Retinal pigment epithelial cell (primary cell): ENCODE measurements at regions not wholly inside any gene's neighbourhood (a gene's known extent, or its start where the extent isn't known, plus 50 kb on each side); places are given as distances from the start of the nearest gene placed in this dataset.

ENCODE experiments used
- DNase-seq: peaks from one replicate; pipeline ENCODE4 v3.0.0-alpha.2; 2010; ENCODE audit warnings: low read depth
- H3K4me3 ChIP-seq: 2 replicates; pipeline ENCODE4 v1.5.1; 2011; ENCODE audit warnings: mild to moderate bottlenecking, low read length, control low read depth, moderate library complexity
- CTCF ChIP-seq: conservative IDR thresholded peaks from 2 replicates; pipeline ENCODE4 v1.5.1; 2011; ENCODE audit warnings: low read depth, low read length, control low read depth, inconsistent platforms

- no peak for TF ChIP-seq CTCF
- no peak overlapping the region for H3K4me3 ChIP-seq
- DNase-seq, result no peak
Measured at GRCh38 chr3:24661175-24661584, 166.5 kb upstream of the THRB start.

GRCh38 chr3:24662449-24663345 is 168.0 kb upstream of the THRB start:
- DNase-seq, result no peak
- TF ChIP-seq CTCF, result no peak
- no peak overlapping the region for H3K4me3 ChIP-seq

DNA sequence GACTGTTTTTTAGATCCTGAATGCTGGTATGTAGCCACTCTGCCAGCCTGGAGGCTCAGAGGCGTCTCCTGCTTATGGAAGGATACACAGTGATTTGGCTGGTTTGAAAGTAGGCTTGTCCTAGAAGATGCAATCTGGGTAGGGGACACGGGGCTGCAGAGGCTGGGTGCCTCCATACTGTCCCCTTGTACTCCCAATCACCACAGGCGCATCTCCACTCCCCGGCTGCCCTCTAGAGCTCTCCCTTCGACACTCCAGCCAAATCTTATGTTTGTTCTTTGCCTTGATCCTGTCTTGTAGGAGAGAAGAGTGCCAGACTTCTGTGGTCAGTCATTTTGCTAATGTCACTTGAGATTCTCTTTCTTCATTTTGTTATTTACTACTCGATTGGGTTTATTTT is 168.8 kb upstream of the THRB start:
- no peak overlapping the region for H3K4me3 ChIP-seq
- no peak for DNase-seq
- no peak for TF ChIP-seq CTCF

- TF ChIP-seq CTCF, result no peak
- no peak for DNase-seq
- H3K4me3 ChIP-seq, result no peak overlapping the region
Measured at GRCh38 chr3:24668039-24668438, 173.4 kb upstream of the THRB start.

DNA sequence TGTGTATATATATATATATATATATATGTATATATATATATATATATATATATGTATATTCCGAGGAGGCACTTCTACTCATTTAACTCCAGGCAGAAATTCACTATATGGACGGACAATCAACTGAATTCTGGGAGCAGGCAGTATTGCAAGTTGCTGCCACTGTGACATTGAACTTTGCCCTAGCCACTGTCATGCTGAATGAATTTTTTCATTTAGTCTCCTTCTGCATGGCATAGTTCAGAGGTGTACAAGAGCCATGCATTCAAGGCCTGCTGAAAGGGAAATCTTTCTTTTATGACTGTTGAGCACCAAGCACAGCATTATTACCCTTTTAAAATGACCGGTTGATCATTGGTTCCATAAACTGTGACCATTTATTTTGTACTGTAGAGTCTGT is 176.2 kb upstream of the THRB start:
- no peak for DNase-seq
- no peak for TF ChIP-seq CTCF

DNA sequence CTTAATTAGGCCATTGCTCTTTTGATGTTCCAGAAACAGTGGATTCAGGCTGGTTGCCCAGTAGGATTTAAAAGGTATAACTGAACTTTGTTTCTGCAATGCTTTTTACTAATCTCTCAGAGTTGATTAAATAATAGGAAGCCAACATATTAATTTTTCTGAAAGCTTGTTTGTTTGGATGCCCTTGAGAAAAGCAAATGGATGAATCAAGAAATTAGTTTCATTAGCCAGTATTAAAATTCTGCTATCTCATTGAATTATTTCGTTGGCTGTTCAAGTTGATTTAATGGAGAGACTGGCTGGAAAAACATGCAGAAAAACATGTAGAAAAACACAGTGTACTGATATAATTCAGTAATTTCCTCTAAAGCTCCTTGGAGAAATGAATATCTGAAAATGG is 178.9 kb upstream of the THRB start:
- no peak overlapping the region for H3K4me3 ChIP-seq
- no peak for TF ChIP-seq CTCF
- DNase-seq, result no peak

More for the DNA sequence above, 176.2 kb upstream of the THRB start:
- H3K4me3 ChIP-seq, result no peak overlapping the region

- TF ChIP-seq CTCF, result no peak
- DNase-seq, result no peak
- H3K4me3 ChIP-seq, result no peak overlapping the region
Measured at GRCh38 chr3:24674261-24674660, 179.6 kb upstream of the THRB start.
